HepG2 (cell line): ENCODE measurements at regions not wholly inside any gene's neighbourhood (a gene's known extent, or its start where the extent isn't known, plus 50 kb on each side); places are given as distances from the start of the nearest gene placed in this dataset.

Experiments
- ATAC-seq: fragments of 200-7000 bp; cut with Tn5 transposase; 3 replicates; pipeline ENCODE4 v1.9.1; 2020; ENCODE audit warnings: mild to moderate bottlenecking, moderate library complexity
- BruUV-seq: library from RNA; stranded (reverse); fragments of 400-500 nt; replicated peaks from 2 replicates; lab custom pipeline; 2021; lab: Mats Ljungman, UMichigan
- CTCF ChIA-PET: fragments of 300-600 bp; formaldehyde crosslinking; extraction: SDS; loops from one replicate; lab custom pipeline; 2021; ENCODE audit warnings: low total read pairs, inconsistent platforms, low intra/inter-chr PET ratio; lab: Yijun Ruan, JAX
- POLR2A ChIA-PET: fragments of 350-600 bp; sonication (Branson Sonifier 250); formaldehyde crosslinking; loops from one replicate; lab custom pipeline; 2020; ENCODE audit warnings: antibody characterized with exemption, inconsistent platforms; lab: Yijun Ruan, JAX
- DNase-seq: peaks from one replicate; pipeline ENCODE4 v3.0.0-alpha.2; 2015; ENCODE audit warnings: low spot score
- FAIRE-seq: peaks from 3 replicates; lab custom pipeline; 2011; peaks lifted over from hg19 to GRCh38; lab: Jason Lieb, UNC
- H2AFZ ChIP-seq: one replicate; pipeline ENCODE4 v1.6.1; 2011; ENCODE audit warnings: low read length, inconsistent platforms
- H3K27ac ChIP-seq: fragments of 300-600 bp; 3 replicates; pipeline ENCODE4 v1.8.0; 2011; ENCODE audit warnings: mixed run types, mild to moderate bottlenecking, mixed read lengths, low read length, inconsistent platforms; ENCODE audit not compliant: insufficient read depth; ENCODE audit errors: extremely low read length
- H3K27me3 ChIP-seq, 2 experiments: fragments of 200-600 bp in 1 of 2; 2 replicates in 1 of 2; 3 replicates in 1 of 2; pipeline versions ENCODE4 v1.6.0 to v1.8.0; 2011; ENCODE audit warnings: low read length in 2 of 2, mild to moderate bottlenecking in 2 of 2, moderate library complexity in 2 of 2, inconsistent platforms in 1 of 2; ENCODE audit not compliant: insufficient read depth in 2 of 2, control insufficient read depth in 1 of 2
- H3K36me3 ChIP-seq, 2 experiments: fragments of 200-600 bp in 1 of 2; replicated peaks in 1 of 2; 2 replicates in 1 of 2; 3 replicates in 1 of 2; pipeline versions ENCODE4 v1.5.1 to v1.8.0; 2011; ENCODE audit warnings: low read length in 2 of 2, inconsistent platforms in 1 of 2; ENCODE audit not compliant: insufficient read depth in 2 of 2, control insufficient read depth in 1 of 2
- H3K4me1 ChIP-seq: 2 replicates; pipeline ENCODE4 v1.5.1; 2012; ENCODE audit warnings: low read length, inconsistent platforms; ENCODE audit not compliant: insufficient read depth
- H3K4me2 ChIP-seq: 2 replicates; pipeline ENCODE4 v1.6.0; 2011; ENCODE audit warnings: low read depth, low read length, inconsistent platforms
- H3K4me3 ChIP-seq, 3 experiments: fragments of 200-600 bp in 1 of 3; sonication (generic), shearing (Covaris generic) in 1 of 3; replicated peaks in 1 of 3; 2 replicates each; pipeline ENCODE4 v1.5.1; 2011 to 2016; ENCODE audit warnings: low read length in 3 of 3, inconsistent platforms in 2 of 3, low read depth in 2 of 3, mild to moderate bottlenecking in 2 of 3, control low read depth in 1 of 3, mixed read lengths in 1 of 3; ENCODE audit not compliant: insufficient read depth in 1 of 3
- H3K79me2 ChIP-seq: one replicate; pipeline ENCODE4 v1.6.1; 2011; ENCODE audit warnings: low read length, inconsistent platforms; ENCODE audit not compliant: insufficient read depth
- H3K9ac ChIP-seq: 2 replicates; pipeline ENCODE4 v1.6.0; 2011; ENCODE audit warnings: mild to moderate bottlenecking, low read depth, low read length, inconsistent platforms; ENCODE audit not compliant: insufficient read depth
- H3K9me3 ChIP-seq: 2 replicates; pipeline ENCODE4 v1.5.1; 2012; ENCODE audit warnings: mild to moderate bottlenecking, low read length
- H4K20me1 ChIP-seq: 2 replicates; pipeline ENCODE4 v1.6.0; 2011; ENCODE audit warnings: inconsistent platforms, mild to moderate bottlenecking, low read length, moderate library complexity; ENCODE audit not compliant: insufficient read depth
- CBX2 ChIP-seq, 2 experiments: fragments of 200-600 bp in 1 of 2; sonication (generic); formaldehyde crosslinking in 1 of 2; IDR thresholded peaks; 2 replicates each; pipeline versions ENCODE4 v1.7.0 to v1.8.1; 2018 to 2022; ENCODE audit warnings: low read depth in 2 of 2, low read length in 1 of 2, mild to moderate bottlenecking in 1 of 2, missing genetic modification reagents in 1 of 2
- HDAC1 ChIP-seq: sonication (generic); formaldehyde crosslinking; IDR thresholded peaks from 2 replicates; pipeline ENCODE4 v1.5.1; 2020; ENCODE audit warnings: mild to moderate bottlenecking, missing genetic modification reagents
- JUN ChIP-seq: sonication (generic); formaldehyde crosslinking; IDR thresholded peaks from 2 replicates; pipeline ENCODE4 v1.4.0; 2020; ENCODE audit warnings: mild to moderate bottlenecking, missing genetic modification reagents
- PHF8 ChIP-seq: sonication (generic); formaldehyde crosslinking; IDR thresholded peaks from 2 replicates; pipeline ENCODE4 v1.5.0; 2020; ENCODE audit warnings: missing genetic modification reagents
- POLR2A ChIP-seq, 2 experiments: IDR thresholded peaks; 2 replicates each; pipeline ENCODE4 v1.6.1; 2011; ENCODE audit warnings: low read depth in 2 of 2, low read length in 2 of 2, mild to moderate bottlenecking in 1 of 2, moderate library complexity in 1 of 2; ENCODE audit not compliant: insufficient read depth in 1 of 2
- REL ChIP-seq: sonication (generic); formaldehyde crosslinking; conservative IDR thresholded peaks from 2 replicates; pipeline ENCODE4 v1.8.0; 2022; ENCODE audit warnings: mild to moderate bottlenecking, missing genetic modification reagents, moderate library complexity
- RFX3 ChIP-seq: IDR thresholded peaks from 2 replicates; pipeline ENCODE4 v1.6.1; 2016; ENCODE audit warnings: missing biosample characterization, missing genetic modification reagents
- SNAPC5 ChIP-seq: sonication (generic); formaldehyde crosslinking; IDR thresholded peaks from 2 replicates; pipeline ENCODE4 v1.8.1; 2023; ENCODE audit warnings: mild to moderate bottlenecking, missing genetic modification reagents, borderline replicate concordance
- TSC22D2 ChIP-seq: sonication (generic); formaldehyde crosslinking; IDR thresholded peaks from 2 replicates; pipeline ENCODE4 v1.5.1; 2020; ENCODE audit warnings: missing genetic modification reagents, mild to moderate bottlenecking, borderline replicate concordance
- ZBTB40 ChIP-seq, 2 experiments: fragments of 450-650 bp in 1 of 2; sonication (generic) in 1 of 2; formaldehyde crosslinking in 1 of 2; IDR thresholded peaks; 2 replicates each; pipeline versions ENCODE4 v1.6.1 to v1.8.0; 2016 to 2022; ENCODE audit warnings: antibody characterized with exemption in 1 of 2, mild to moderate bottlenecking in 1 of 2, missing genetic modification reagents in 1 of 2
- ZBTB42 ChIP-seq: sonication (generic); formaldehyde crosslinking; IDR thresholded peaks from 2 replicates; pipeline ENCODE4 v1.5.0; 2020; ENCODE audit warnings: mild to moderate bottlenecking, missing genetic modification reagents
- ZNF512 ChIP-seq: sonication (generic); formaldehyde crosslinking; IDR thresholded peaks from 2 replicates; pipeline ENCODE4 v1.4.0; 2020; ENCODE audit warnings: mild to moderate bottlenecking, missing genetic modification reagents
- ZNF546 ChIP-seq: sonication (generic); formaldehyde crosslinking; conservative IDR thresholded peaks from 2 replicates; pipeline ENCODE4 v1.8.1; 2023; ENCODE audit warnings: mild to moderate bottlenecking, missing genetic modification reagents
- WGBS: methylation state at CpG from one replicate; pipeline ENCODE4 v1.1.6; 2017; ENCODE audit warnings: low lambda C conversion rate; 5-methylcytosine and 5-hydroxymethylcytosine counted together
- in situ Hi-C: cut with HindIII; loops from 2 replicates; pipeline ENCODE4 v1.10.0; 2017; ENCODE audit warnings: low pct_unique_long_range_greater_than_20kb; ENCODE audit not compliant: extremely low pct_ligation_motif_present
- intact Hi-C: fragments of 100-400 bp; cut with micrococcal nuclease; formaldehyde crosslinking; loops from one replicate; pipeline ENCODE4 v1.10.0; 2022; ENCODE audit not compliant: unreplicated experiment

GRCh38 chrX:26908218-26908617, 554.9 kb downstream of the PPP4R3C start (continued):
- TF ChIP-seq ZNF546 (no peak), RFX3 (CRISPR knock-in tag) (no peak), REL (CRISPR knock-in tag) (no peak), PHF8 (no peak), POLR2A (IDR thresholded peaks at IDR 0.05; ENCODE audit: insufficient read depth in 1 of 2, low read depth in 2 of 2, low read length in 2 of 2) (no peak), CBX2 (IDR thresholded peaks at IDR 0.05; ENCODE audit: low read depth, low read length) (no peak), CBX2 (CRISPR knock-in tag; IDR thresholded peaks at IDR 0.05; ENCODE audit: low read depth) (no peak)

GRCh38 chrX:26889574-26889973, 573.6 kb downstream of the PPP4R3C start:
- no peak overlapping the region for H2AFZ ChIP-seq
- ChIA-PET CTCF (no interaction called here), POLR2A (no interaction called here)
- H3K9me3 ChIP-seq, result no peaks in the 10 kb centered on the region
- FAIRE-seq (no peak), ATAC-seq (no peak)
- no peak overlapping the region for H3K4me3 ChIP-seq
- no peaks in the 10 kb centered on the region for H3K79me2 ChIP-seq
- in situ Hi-C loops, result no loop called here
- no peaks in the 10 kb centered on the region for H3K27me3 ChIP-seq
- H4K20me1 ChIP-seq, result no peaks in the 10 kb centered on the region
- BruUV-seq, result no TSS peak
- TF ChIP-seq HDAC1 (CRISPR knock-in tag) (no peak), ZBTB40 (IDR thresholded peaks at IDR 0.05) (no peak), ZBTB40 (CRISPR knock-in tag; IDR thresholded peaks at IDR 0.05) (no peak), SNAPC5 (CRISPR knock-in tag) (no peak), JUN (CRISPR knock-in tag) (no peak), ZNF512 (CRISPR knock-in tag) (no peak), ZBTB42 (CRISPR knock-in tag) (no peak), TSC22D2 (CRISPR knock-in tag) (no peak)
- TF ChIP-seq, all 625 proteins: peak for 0
- no peak overlapping the region for H3K27ac ChIP-seq
- H3K4me2 ChIP-seq, result no peak overlapping the region
- intact Hi-C loops, result no loop called here
- DNase-seq, result no peak
- 0% methylated on average over 2 of the region's 3 CpGs for WGBS
- no peaks in the 10 kb centered on the region for H3K36me3 ChIP-seq
- no peaks in the 10 kb centered on the region for H3K4me1 ChIP-seq
- no peak overlapping the region for H3K9ac ChIP-seq
